ENCODE measurements at regions not wholly inside any gene's neighbourhood (a gene's known extent, or its start where the extent isn't known, plus 50 kb on each side); places are given as distances from the start of the nearest gene placed in this dataset.

DNA sequence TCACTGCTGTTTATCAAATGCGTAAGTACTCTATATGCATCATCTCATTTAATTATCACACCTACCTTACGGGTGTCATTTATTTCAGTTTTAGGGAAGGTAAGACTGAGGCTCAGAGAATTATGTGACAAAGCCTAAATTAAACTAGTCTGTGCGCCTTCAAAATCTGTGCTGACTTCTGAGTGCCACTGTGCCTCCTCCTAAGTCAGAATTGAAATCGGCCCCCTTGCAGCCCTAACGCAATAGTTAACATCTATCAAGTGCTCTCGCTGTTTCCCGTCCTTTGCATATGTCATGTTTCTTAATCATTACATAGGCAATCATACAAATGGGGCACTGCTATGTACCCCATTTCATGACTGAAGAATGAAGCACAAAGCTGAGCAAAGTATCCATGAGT lies 79.0 kb upstream of the PDE10A start:
- ATAC-seq = no peak
- Histone ChIP-seq H3K27ac (no peak overlapping the region), H3K27me3 (no peaks in the 10 kb centered on the region), H3K9me3 (no peaks in the 10 kb centered on the region), H3K36me3 (no peaks in the 10 kb centered on the region), H3K4me1 (peaks cover 0 to 4% of the 10 kb centered on the region in 2 donors), H3K4me3 (no peak overlapping the region)
- no peak for DNase-seq
- in situ Hi-C loops (cut with MboI; ENCODE audit: low sequenced_read_pairs in 4 of 4) = no loop called here
- intact Hi-C loops (cut with DNase I; ENCODE audit: low total_unique reads) = no loop called here
- TF ChIP-seq, protein P1, sequence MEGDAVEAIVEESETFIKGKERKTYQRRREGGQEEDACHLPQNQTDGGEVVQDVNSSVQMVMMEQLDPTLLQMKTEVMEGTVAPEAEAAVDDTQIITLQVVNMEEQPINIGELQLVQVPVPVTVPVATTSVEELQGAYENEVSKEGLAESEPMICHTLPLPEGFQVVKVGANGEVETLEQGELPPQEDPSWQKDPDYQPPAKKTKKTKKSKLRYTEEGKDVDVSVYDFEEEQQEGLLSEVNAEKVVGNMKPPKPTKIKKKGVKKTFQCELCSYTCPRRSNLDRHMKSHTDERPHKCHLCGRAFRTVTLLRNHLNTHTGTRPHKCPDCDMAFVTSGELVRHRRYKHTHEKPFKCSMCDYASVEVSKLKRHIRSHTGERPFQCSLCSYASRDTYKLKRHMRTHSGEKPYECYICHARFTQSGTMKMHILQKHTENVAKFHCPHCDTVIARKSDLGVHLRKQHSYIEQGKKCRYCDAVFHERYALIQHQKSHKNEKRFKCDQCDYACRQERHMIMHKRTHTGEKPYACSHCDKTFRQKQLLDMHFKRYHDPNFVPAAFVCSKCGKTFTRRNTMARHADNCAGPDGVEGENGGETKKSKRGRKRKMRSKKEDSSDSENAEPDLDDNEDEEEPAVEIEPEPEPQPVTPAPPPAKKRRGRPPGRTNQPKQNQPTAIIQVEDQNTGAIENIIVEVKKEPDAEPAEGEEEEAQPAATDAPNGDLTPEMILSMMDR (IDR thresholded peaks at IDR 0.05 in 4 of 5, conservative IDR thresholded peaks at IDR 0.05 in 1 of 5) = no peak
- no peak for TF ChIP-seq POLR2A (IDR thresholded peaks at IDR 0.05)

DNA sequence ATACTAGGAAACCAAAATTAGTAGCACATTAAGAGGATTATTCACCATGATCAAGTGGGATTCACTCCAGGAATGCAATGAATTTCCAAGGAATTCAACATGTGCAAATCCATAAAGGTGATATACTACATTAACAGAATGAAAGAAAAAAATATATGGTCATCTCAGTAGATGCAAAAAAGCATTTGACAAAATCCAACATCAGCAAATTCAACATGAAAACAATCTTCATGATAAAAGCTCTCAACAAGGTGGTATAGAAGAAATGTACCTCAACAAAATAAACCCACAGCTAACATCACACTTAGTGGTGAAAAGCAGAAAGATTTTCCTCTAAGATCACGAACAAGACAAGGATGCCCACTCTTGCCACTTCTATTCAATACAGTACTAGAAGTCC lies 74.4 kb upstream of the PDE10A start:
- in situ Hi-C loops (cut with MboI; ENCODE audit: low sequenced_read_pairs in 4 of 4) = no loop called here
- no peak overlapping the region for H3K27ac ChIP-seq

DNA sequence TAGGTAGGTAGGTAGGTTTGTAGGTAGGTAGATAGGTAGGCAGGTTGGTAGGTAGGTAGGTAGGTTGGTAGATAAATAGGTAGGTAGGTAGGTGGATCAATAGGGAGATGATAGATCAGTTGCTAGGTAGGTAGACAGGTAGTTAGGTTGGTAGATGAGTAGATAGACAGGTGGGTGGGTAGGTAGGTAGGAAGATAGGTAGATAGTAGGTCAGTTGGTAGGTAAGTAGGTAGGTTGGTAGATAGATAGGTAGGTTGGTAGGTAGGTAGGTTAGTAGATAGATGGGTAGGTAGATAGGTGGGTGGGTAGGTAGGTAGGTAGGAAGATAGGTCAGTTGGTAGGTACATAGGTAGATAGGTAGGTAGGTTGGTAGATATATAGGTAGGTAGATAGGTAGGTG lies 72.0 kb upstream of the PDE10A start:
- intact Hi-C loops (cut with DNase I; ENCODE audit: low total_unique reads) = no loop called here
- Histone ChIP-seq H3K36me3 (no peaks in the 10 kb centered on the region), H3K27me3 (no peaks in the 10 kb centered on the region), H3K27ac (no peak overlapping the region), H3K4me3 (no peak overlapping the region), H3K4me1 (no peaks in the 10 kb centered on the region), H3K9me3 (no peaks in the 10 kb centered on the region)
- no peak for DNase-seq
- no peak for TF ChIP-seq POLR2A (IDR thresholded peaks at IDR 0.05)
- TF ChIP-seq, protein P1 (IDR thresholded peaks at IDR 0.05 in 4 of 5, conservative IDR thresholded peaks at IDR 0.05 in 1 of 5) = no peak
- in situ Hi-C loops (cut with MboI; ENCODE audit: low sequenced_read_pairs in 4 of 4) = no loop called here
- ATAC-seq = no peak

More for the DNA sequence above, 74.4 kb upstream of the PDE10A start:
- H3K4me3 ChIP-seq = no peak overlapping the region
- TF ChIP-seq POLR2A (IDR thresholded peaks at IDR 0.05) = no peak
- TF ChIP-seq, protein P1 (IDR thresholded peaks at IDR 0.05 in 4 of 5, conservative IDR thresholded peaks at IDR 0.05 in 1 of 5) = no peak
- no peaks in the 10 kb centered on the region for H3K9me3 ChIP-seq
- ATAC-seq (no peak), DNase-seq (no peak)
- no peaks in the 10 kb centered on the region for H3K27me3 ChIP-seq
- H3K36me3 ChIP-seq = no peaks in the 10 kb centered on the region
- intact Hi-C loops (cut with DNase I; ENCODE audit: low total_unique reads) = no loop called here
- no peaks in the 10 kb centered on the region for H3K4me1 ChIP-seq

DNA sequence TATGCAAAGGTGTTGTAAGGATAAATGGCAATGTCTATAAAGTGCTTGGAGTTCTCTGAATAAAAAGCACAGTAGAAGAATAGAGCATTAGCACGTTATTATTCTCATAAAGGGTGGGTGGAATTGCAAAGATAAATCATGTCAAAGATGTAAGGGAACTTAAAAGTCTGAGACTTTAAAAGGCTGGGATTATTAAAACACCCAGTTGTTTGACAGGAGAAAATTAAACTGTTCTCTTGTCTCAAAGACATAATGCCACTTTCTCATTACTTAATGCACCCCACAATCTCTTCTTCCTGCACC lies 70.4 kb upstream of the PDE10A start:
- H3K36me3 ChIP-seq = no peaks in the 10 kb centered on the region
- no peak overlapping the region for H3K4me3 ChIP-seq
- H3K4me1 ChIP-seq = no peaks in the 10 kb centered on the region
- intact Hi-C loops (cut with DNase I; ENCODE audit: low total_unique reads) = loop anchor here (5.0 kb wide), 1 partner anchor 114 kb away; no protein-coding TSS in a partner anchor
- TF ChIP-seq POLR2A (IDR thresholded peaks at IDR 0.05) = no peak
- TF ChIP-seq, protein P1 (IDR thresholded peaks at IDR 0.05 in 4 of 5, conservative IDR thresholded peaks at IDR 0.05 in 1 of 5) = no peak
- DNase-seq (no peak), ATAC-seq (no peak)
- in situ Hi-C loops (cut with MboI; ENCODE audit: low sequenced_read_pairs in 4 of 4) = no loop called here
- no peaks in the 10 kb centered on the region for H3K27me3 ChIP-seq
- H3K27ac ChIP-seq = no peak overlapping the region
- H3K9me3 ChIP-seq = no peaks in the 10 kb centered on the region

All from gastrocnemius medialis (tissue), 4 donors.